SK-N-SH treated with all-trans-retinoic acid at 6 μM for 48 hours (cell line): ENCODE measurements at regions not wholly inside any gene's neighbourhood (a gene's known extent, or its start where the extent isn't known, plus 50 kb on each side); places are given as distances from the start of the nearest gene placed in this dataset.

Experiments
- ARNTL ChIP-seq: fragments of 450-650 bp; formaldehyde crosslinking; IDR thresholded peaks from 2 replicates; pipeline ENCODE4 v1.5.0; 2020; ENCODE audit warnings: low read depth, mild to moderate bottlenecking, moderate library complexity, borderline replicate concordance
- ESRRG ChIP-seq: fragments of 250-450 bp; sonication (Bioruptor Pico); IDR thresholded peaks from 2 replicates; pipeline ENCODE4 v1.6.1; 2021; ENCODE audit warnings: mild to moderate bottlenecking
- ISL1 ChIP-seq: fragments of 250-450 bp; sonication (Bioruptor Pico); IDR thresholded peaks from 2 replicates; pipeline ENCODE4 v2.1.2; 2022; ENCODE audit warnings: mild to moderate bottlenecking, moderate library complexity
- PPARA ChIP-seq: fragments of 250-450 bp; sonication (Bioruptor Pico); IDR thresholded peaks from 2 replicates; pipeline ENCODE4 v1.5.0; 2020; ENCODE audit warnings: mild to moderate bottlenecking, borderline replicate concordance
- ZNF8 ChIP-seq: fragments of 450-650 bp; formaldehyde crosslinking; IDR thresholded peaks from 2 replicates; pipeline ENCODE4 v1.5.0; 2020; ENCODE audit warnings: mild to moderate bottlenecking, moderate library complexity
- TF ChIP-seq, protein P1 (sequence below): fragments of 250-450 bp; sonication (Bioruptor Pico); IDR thresholded peaks from 2 replicates; pipeline ENCODE4 v1.8.0; 2020; ENCODE audit warnings: mild to moderate bottlenecking, moderate library complexity, borderline replicate concordance
- TF ChIP-seq, protein P2 (sequence below): fragments of 250-450 bp; sonication (Bioruptor Pico); IDR thresholded peaks from 2 replicates; pipeline ENCODE4 v1.5.1; 2021; ENCODE audit warnings: mild to moderate bottlenecking, moderate library complexity

DNA sequence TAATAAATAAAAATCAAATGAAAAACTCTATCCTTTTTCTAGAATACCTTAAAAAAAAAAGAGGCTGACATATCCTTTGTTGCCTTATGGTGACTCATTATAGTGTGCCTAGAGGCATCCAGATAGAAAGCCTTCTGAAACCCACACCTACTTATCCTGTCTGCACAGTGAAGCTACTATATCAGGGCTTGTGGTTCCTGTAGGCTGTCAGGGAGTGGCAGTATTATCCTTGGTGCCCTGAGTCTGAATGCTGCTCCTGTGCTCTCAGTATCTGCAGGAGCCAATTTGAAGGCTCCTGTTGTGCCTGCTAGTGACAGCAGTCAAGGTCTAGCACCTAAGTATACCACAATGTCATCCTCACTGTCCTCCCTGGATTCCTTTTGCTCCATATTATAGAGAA lies 168.4 kb upstream of the AVPR1A start:
- TF ChIP-seq ZNF8 (CRISPR knock-in tag) (no peak), ISL1 (no peak), ARNTL (CRISPR knock-in tag) (no peak), ESRRG (CRISPR knock-in tag) (no peak), PPARA (CRISPR knock-in tag) (no peak)
- TF ChIP-seq, protein P1, sequence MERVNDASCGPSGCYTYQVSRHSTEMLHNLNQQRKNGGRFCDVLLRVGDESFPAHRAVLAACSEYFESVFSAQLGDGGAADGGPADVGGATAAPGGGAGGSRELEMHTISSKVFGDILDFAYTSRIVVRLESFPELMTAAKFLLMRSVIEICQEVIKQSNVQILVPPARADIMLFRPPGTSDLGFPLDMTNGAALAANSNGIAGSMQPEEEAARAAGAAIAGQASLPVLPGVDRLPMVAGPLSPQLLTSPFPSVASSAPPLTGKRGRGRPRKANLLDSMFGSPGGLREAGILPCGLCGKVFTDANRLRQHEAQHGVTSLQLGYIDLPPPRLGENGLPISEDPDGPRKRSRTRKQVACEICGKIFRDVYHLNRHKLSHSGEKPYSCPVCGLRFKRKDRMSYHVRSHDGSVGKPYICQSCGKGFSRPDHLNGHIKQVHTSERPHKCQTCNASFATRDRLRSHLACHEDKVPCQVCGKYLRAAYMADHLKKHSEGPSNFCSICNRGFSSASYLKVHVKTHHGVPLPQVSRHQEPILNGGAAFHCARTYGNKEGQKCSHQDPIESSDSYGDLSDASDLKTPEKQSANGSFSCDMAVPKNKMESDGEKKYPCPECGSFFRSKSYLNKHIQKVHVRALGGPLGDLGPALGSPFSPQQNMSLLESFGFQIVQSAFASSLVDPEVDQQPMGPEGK (CRISPR knock-in tag) = no peak
- TF ChIP-seq, protein P2, sequence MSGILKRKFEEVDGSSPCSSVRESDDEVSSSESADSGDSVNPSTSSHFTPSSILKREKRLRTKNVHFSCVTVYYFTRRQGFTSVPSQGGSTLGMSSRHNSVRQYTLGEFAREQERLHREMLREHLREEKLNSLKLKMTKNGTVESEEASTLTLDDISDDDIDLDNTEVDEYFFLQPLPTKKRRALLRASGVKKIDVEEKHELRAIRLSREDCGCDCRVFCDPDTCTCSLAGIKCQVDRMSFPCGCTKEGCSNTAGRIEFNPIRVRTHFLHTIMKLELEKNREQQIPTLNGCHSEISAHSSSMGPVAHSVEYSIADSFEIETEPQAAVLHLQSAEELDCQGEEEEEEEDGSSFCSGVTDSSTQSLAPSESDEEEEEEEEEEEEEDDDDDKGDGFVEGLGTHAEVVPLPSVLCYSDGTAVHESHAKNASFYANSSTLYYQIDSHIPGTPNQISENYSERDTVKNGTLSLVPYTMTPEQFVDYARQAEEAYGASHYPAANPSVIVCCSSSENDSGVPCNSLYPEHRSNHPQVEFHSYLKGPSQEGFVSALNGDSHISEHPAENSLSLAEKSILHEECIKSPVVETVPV (CRISPR knock-in tag) = no peak
